HPDE6-E6E7 (cell line): ENCODE measurements at regions not wholly inside any gene's neighbourhood (a gene's known extent, or its start where the extent isn't known, plus 50 kb on each side); places are given as distances from the start of the nearest gene placed in this dataset.
A peak's percentile ranks its signal among the peaks of the same experiment; 100 is the strongest.
"Not testable (repeated sequence)": the region's sequence is repeated elsewhere in the genome, so short reads cannot be mapped to it uniquely, and the experiment has no call there.

Experiments used
- DNase-seq: peaks from one replicate; pipeline ENCODE4 v3.0.0; 2011; ENCODE audit warnings: missing footprints; ENCODE audit errors: extremely low spot score

GRCh38 chr7:115793958-115794702, 236.4 kb downstream of the TFEC start:
- DNase-seq = no peak

- no peak for DNase-seq
Observed at GRCh38 chr7:115789901-115790300, 240.7 kb downstream of the TFEC start.

- DNase-seq = not testable (repeated sequence)
Observed at GRCh38 chr7:115789473-115789872, 241.1 kb downstream of the TFEC start.

GRCh38 chr7:115782696-115783490, 247.7 kb downstream of the TFEC start:
- DNase-seq = no peak

GRCh38 chr7:115779561-115779960, 251.0 kb downstream of the TFEC start:
- no peak for DNase-seq

- peak; percentile 20 for DNase-seq
Observed at GRCh38 chr7:115775981-115776380, 254.6 kb downstream of the TFEC start.

- DNase-seq = no peak
Observed at GRCh38 chr7:115763347-115763746, 267.2 kb downstream of the TFEC start.

GRCh38 chr7:115758025-115758424, 272.5 kb downstream of the TFEC start:
- DNase-seq = no peak

- no peak for DNase-seq
Observed at GRCh38 chr7:115754226-115754625, 276.3 kb downstream of the TFEC start.

- DNase-seq = no peak
Observed at GRCh38 chr7:115749924-115750323, 280.6 kb downstream of the TFEC start.

- DNase-seq = no peak
Observed at GRCh38 chr7:115748123-115748738, 282.3 kb downstream of the TFEC start.

- no peak for DNase-seq
Observed at GRCh38 chr7:115747174-115747573, 283.4 kb downstream of the TFEC start.

GRCh38 chr7:115740043-115740442, 290.5 kb downstream of the TFEC start:
- no peak for DNase-seq

- no peak for DNase-seq
Observed at GRCh38 chr7:115734641-115735040, 295.9 kb downstream of the TFEC start.

GRCh38 chr7:115731796-115732471, 298.6 kb downstream of the TFEC start:
- no peak for DNase-seq

GRCh38 chr7:115728518-115728917, 302.0 kb downstream of the TFEC start:
- no peak for DNase-seq

GRCh38 chr7:115724400-115725056, 306.0 kb downstream of the TFEC start:
- DNase-seq = no peak

- no peak for DNase-seq
Observed at GRCh38 chr7:115722302-115722977, 308.1 kb downstream of the TFEC start.

- DNase-seq = no peak
Observed at GRCh38 chr7:115721293-115722217, 309.0 kb downstream of the TFEC start.

GRCh38 chr7:115719963-115720362, 310.6 kb downstream of the TFEC start:
- DNase-seq = no peak
